ENCODE measurements at regions not wholly inside any gene's neighbourhood (a gene's known extent, or its start where the extent isn't known, plus 50 kb on each side); places are given as distances from the start of the nearest gene placed in this dataset.

DNA sequence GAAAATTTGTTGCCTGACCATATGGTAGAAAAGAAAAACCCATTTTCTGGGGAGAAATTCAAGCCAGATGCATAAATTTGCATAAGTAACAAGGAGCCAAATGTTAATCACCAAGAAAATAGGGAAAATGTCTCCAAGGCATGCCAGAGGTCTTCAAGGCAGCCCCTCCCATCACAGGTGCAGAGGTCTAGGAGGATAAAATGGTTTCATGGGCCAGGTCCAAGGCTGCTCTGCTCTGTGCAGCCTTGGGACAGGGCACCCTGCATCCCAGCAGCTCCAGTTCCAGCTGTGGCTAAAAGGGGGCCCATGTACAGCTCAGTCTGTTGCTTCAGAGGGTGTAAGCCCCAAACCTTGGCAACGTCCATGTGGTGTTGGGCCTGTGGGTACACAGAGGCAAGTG, 200.0 kb downstream of the LARP7 start:
- TF ChIP-seq, protein P1, sequence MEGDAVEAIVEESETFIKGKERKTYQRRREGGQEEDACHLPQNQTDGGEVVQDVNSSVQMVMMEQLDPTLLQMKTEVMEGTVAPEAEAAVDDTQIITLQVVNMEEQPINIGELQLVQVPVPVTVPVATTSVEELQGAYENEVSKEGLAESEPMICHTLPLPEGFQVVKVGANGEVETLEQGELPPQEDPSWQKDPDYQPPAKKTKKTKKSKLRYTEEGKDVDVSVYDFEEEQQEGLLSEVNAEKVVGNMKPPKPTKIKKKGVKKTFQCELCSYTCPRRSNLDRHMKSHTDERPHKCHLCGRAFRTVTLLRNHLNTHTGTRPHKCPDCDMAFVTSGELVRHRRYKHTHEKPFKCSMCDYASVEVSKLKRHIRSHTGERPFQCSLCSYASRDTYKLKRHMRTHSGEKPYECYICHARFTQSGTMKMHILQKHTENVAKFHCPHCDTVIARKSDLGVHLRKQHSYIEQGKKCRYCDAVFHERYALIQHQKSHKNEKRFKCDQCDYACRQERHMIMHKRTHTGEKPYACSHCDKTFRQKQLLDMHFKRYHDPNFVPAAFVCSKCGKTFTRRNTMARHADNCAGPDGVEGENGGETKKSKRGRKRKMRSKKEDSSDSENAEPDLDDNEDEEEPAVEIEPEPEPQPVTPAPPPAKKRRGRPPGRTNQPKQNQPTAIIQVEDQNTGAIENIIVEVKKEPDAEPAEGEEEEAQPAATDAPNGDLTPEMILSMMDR (conservative IDR thresholded peaks at IDR 0.05) = no peak
- no peak for TF ChIP-seq EZH2 (IDR thresholded peaks at IDR 0.05; ENCODE audit: low read depth)
